GM06990 (cell line): ENCODE measurements at regions not wholly inside any gene's neighbourhood (a gene's known extent, or its start where the extent isn't known, plus 50 kb on each side); places are given as distances from the start of the nearest gene placed in this dataset.
"Not testable (repeated sequence)": the region's sequence is repeated elsewhere in the genome, so short reads cannot be mapped to it uniquely, and the experiment has no call there.

Experiments
- DNase-seq: peaks from one replicate; pipeline ENCODE4 v3.0.0-alpha.2; 2011; ENCODE audit not compliant: insufficient read length; ENCODE audit errors: extremely low read depth
- H3K27me3 ChIP-seq: replicated peaks from 2 replicates; pipeline ENCODE4 v1.6.0; 2011; ENCODE audit warnings: low read length; ENCODE audit not compliant: control insufficient read depth, insufficient read depth
- H3K36me3 ChIP-seq: 2 replicates; pipeline ENCODE4 v1.5.1; 2011; ENCODE audit warnings: low read length; ENCODE audit not compliant: control insufficient read depth, insufficient read depth
- H3K4me3 ChIP-seq: replicated peaks from 2 replicates; pipeline ENCODE4 v1.5.1; 2011; ENCODE audit warnings: low read depth, mild to moderate bottlenecking, control low read depth, low read length
- TF ChIP-seq, protein P1 (sequence below): IDR thresholded peaks from 2 replicates; pipeline ENCODE4 v1.5.1; 2011; ENCODE audit warnings: low read length, control low read depth, mild to moderate bottlenecking, inconsistent platforms; ENCODE audit not compliant: insufficient read depth, poor library complexity, severe bottlenecking

DNA sequence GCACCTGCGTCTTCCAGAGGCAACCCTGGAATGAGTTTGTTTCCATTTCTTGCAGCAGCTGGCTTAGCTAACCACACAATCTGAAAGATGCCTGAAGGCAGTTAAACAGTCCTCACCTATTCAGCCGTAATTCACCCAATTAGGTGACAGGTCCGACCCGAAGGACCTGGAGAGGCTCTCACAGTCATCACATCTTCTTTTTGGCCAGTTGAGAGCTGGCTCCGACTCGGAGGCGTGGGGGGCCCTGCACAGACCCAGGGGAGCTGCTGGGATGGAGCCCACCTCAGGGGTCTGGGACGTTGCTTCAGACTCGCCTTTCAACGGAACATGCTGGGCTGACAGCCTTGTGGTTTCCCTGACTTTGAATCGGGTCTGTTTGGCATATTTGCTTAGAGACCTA lies 187.3 kb downstream of the RTP5 start:
- H3K36me3 ChIP-seq, result no peaks in the 10 kb centered on the region
- TF ChIP-seq, protein P1, sequence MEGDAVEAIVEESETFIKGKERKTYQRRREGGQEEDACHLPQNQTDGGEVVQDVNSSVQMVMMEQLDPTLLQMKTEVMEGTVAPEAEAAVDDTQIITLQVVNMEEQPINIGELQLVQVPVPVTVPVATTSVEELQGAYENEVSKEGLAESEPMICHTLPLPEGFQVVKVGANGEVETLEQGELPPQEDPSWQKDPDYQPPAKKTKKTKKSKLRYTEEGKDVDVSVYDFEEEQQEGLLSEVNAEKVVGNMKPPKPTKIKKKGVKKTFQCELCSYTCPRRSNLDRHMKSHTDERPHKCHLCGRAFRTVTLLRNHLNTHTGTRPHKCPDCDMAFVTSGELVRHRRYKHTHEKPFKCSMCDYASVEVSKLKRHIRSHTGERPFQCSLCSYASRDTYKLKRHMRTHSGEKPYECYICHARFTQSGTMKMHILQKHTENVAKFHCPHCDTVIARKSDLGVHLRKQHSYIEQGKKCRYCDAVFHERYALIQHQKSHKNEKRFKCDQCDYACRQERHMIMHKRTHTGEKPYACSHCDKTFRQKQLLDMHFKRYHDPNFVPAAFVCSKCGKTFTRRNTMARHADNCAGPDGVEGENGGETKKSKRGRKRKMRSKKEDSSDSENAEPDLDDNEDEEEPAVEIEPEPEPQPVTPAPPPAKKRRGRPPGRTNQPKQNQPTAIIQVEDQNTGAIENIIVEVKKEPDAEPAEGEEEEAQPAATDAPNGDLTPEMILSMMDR, result no peak
- peaks cover 2% of the 10 kb centered on the region; the same call in 1 of the 2 replicates for H3K27me3 ChIP-seq
- H3K4me3 ChIP-seq, result no peak overlapping the region
- no peak for DNase-seq

DNA sequence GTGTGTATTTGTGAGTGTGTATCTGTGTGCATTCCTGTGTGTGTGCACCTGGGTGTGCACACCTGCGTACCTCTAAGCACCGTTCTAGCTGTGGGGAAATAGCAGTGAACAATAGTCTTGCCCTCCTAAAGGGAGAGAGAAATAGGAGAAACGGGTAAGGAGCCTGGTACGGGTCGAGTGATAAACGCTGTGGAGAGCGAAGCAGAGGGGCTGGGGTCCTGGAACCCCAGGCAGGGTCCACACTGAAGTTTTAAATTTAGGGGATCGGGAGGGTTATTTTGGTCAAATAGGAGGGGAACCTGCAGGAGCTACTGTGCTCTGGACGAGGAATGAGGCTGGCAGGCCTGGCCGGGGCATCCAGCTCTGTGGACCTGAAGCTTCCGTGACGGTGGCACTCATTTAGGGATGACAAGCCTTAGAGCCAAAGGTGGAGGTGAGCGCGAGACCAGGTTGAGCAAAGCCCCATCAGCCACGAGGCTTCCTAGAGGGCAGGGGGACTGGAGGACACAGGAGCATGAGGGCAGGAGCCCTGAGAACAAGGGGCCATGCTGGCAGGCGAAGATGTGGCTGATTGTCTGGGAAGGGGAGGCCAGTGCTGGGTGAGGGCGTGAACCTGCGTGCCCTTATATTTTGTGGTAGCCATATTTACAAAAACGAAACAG lies 188.0 kb downstream of the RTP5 start:
- Histone ChIP-seq H3K4me3 (no peak overlapping the region), H3K27me3 (peaks cover 2% of the 10 kb centered on the region; the same call in 1 of the 2 replicates), H3K36me3 (no peaks in the 10 kb centered on the region)
- TF ChIP-seq, protein P1, result no peak
- no peak for DNase-seq

DNA sequence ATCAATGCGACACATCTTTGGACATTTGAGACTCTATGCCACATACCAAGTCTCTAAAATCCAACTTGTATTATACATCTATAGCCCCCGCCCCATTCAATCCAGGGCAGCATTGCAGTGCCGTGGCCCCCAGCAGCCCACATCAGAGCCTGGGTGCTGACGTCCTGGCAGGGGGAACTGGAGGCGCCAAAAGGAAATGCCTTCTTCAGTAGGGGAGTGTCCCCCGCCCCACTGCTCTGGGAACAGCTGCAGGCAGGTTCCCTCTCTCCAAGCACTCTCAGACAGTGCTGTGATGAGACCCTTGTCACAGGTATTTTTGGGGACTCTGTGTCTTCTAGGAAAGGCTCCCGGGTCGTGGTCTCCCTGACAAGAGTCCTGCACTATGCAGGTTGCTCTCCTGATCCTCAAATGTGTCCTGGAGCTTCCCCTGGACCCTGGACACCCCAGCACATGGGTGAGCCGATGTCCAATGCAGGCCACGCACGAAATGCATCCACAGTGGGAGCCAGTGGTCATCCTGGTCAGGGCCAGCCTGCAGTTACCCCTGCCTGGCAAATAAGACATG lies 188.7 kb downstream of the RTP5 start:
- Histone ChIP-seq H3K36me3 (no peaks in the 10 kb centered on the region), H3K4me3 (no peak overlapping the region), H3K27me3 (peaks cover 2% of the 10 kb centered on the region; the same call in 1 of the 2 replicates)
- TF ChIP-seq, protein P1, result no peak
- no peak for DNase-seq

DNA sequence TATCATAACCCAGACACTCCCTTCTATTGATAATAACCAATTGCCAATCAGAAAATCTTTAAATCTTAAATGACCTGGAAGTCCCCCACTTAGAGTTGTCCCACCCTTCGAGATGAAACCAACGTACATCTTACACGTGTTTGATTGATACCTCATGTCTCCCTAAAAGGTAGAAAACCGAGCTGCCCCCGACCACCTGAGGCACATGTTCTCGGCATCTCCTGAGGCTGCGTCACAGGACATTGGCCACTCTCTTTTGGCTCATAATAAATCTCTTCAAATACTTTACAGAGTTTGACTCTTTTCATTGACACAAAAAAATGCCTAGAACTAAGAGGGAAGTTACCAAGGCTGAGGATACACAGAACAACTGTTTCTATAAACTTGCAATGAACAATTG lies 190.0 kb downstream of the RTP5 start:
- TF ChIP-seq, protein P1, result no peak
- no peaks in the 10 kb centered on the region for H3K36me3 ChIP-seq
- DNase-seq, result no peak

DNA sequence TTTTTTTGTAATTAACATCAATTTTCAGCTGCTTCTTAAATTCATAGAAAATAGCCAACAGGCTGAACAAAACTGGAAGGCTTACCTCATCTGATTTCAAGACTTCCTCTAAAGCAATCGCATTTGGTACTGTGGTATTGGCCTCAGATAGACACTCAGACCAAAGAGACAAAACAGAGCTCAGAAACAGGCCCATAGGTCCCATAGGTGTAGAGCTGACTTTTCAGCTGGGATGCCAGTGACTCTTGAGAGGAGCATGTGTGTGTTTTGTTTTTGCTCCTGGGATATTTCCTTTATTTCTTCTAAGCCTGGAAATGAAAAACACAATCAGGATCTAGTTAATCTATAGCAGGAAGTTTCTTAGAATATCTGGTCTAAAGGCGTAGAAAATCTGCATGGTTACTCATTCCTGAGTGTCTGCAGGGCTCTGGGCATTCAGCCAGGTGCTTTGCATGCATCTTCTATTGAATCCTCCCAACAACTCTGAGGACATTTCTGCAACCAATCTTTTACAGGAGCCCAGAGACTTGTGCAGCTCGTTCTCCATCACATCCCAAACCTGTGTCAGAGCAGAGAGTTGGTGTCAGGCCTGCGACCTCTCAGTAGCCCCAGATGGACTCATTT lies 190.8 kb downstream of the RTP5 start:
- H3K36me3 ChIP-seq, result no peaks in the 10 kb centered on the region
- DNase-seq, result no peak
- TF ChIP-seq, protein P1, result no peak
- peaks cover 1% of the 10 kb centered on the region for H3K27me3 ChIP-seq
- no peak overlapping the region for H3K4me3 ChIP-seq

More for the DNA sequence above, 190.0 kb downstream of the RTP5 start:
- H3K27me3 ChIP-seq, result no peaks in the 10 kb centered on the region; the same call in 1 of the 2 replicates
- H3K4me3 ChIP-seq, result no peak overlapping the region

DNA sequence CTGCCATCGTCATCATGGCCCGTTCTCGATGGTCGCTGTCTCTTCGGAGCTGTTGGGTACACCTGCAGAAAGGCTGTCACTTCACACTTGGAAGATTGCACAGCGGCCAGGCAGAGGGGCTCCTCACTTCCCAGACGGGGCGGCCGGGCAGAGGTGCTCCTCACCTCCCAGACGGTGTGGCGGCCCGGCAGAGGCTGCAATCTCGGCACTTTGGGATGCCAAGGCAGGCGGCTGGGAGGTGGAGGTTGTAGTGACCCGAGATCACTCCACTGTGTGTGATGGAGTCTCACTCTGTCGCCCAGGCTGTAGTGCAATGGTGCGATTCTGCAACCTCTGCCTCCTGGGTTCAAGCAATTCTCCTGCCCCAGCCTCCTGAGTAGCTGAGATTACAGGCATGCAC lies 192.4 kb downstream of the RTP5 start:
- H3K27me3 ChIP-seq, H3K36me3 ChIP-seq, DNase-seq, H3K4me3 ChIP-seq: not testable (repeated sequence)
